Dendritic cell treated with granulocyte-macrophage colony-stimulating factor and Interleukin-4, amounts not matched to agents 40 ng/mL and 50 ng/mL, for 4 days (primary cell): ENCODE measurements at regions not wholly inside any gene's neighbourhood (a gene's known extent, or its start where the extent isn't known, plus 50 kb on each side); places are given as distances from the start of the nearest gene placed in this dataset.
A peak's percentile ranks its signal among the peaks of the same experiment; 100 is the strongest.
"Not testable (repeated sequence)": the region's sequence is repeated elsewhere in the genome, so short reads cannot be mapped to it uniquely, and the experiment has no call there.

Experiments used
- H3K27ac Mint-ChIP-seq: one replicate; pipeline ENCODE4 v1.8.0; 2022; ENCODE audit warnings: mild to moderate bottlenecking, mixed read lengths
- H3K27me3 Mint-ChIP-seq: one replicate; pipeline ENCODE4 v1.8.0; 2022; ENCODE audit warnings: mild to moderate bottlenecking, mixed read lengths
- H3K36me3 Mint-ChIP-seq: one replicate; pipeline ENCODE4 v1.8.0; 2022; ENCODE audit warnings: low read depth, mixed read lengths
- H3K4me1 Mint-ChIP-seq: one replicate; pipeline ENCODE4 v1.8.0; 2022; ENCODE audit warnings: low read depth, mixed read lengths
- H3K4me3 Mint-ChIP-seq: one replicate; pipeline ENCODE4 v1.8.0; 2022; ENCODE audit warnings: mild to moderate bottlenecking, moderate library complexity, mixed read lengths
- H3K9me3 Mint-ChIP-seq: one replicate; pipeline ENCODE4 v1.8.0; 2022; ENCODE audit warnings: mixed read lengths
- intact Hi-C: fragments of 100-400 bp; cut with micrococcal nuclease; formaldehyde crosslinking; loops from one replicate; pipeline ENCODE4 v1.15.0; 2022

DNA sequence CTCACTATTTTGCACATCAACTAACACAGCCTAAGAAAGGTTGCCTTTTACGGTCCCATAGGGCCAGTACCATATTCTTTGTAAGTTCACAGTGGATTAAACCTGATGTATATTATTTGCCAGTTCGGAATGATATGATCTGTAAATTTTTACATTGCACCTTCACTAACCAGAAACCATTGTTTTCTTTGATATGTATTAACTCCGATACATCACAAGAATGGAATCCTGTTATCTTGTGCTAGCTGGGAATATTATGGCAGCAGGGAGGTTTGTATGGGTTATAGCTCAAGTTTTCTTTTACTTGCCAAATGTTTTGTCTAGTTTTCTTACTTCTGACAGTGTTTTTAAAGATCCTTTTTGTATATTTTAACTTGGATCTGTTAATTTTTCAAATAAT, 51.4 kb upstream of the S1PR1 start:
- Mint-ChIP-seq H3K4me1 (peaks cover 40% of the 10 kb centered on the region), H3K36me3 (no peaks in the 10 kb centered on the region), H3K9me3 (peaks cover 9% of the 10 kb centered on the region), H3K4me3 (no peak overlapping the region), H3K27ac (no peak overlapping the region), H3K27me3 (peaks cover 1% of the 10 kb centered on the region)
- intact Hi-C loops = loop anchor here (10.0 kb wide), 1 partner anchor 49 kb away; the partner anchor contains the start of gene S1PR1

DNA sequence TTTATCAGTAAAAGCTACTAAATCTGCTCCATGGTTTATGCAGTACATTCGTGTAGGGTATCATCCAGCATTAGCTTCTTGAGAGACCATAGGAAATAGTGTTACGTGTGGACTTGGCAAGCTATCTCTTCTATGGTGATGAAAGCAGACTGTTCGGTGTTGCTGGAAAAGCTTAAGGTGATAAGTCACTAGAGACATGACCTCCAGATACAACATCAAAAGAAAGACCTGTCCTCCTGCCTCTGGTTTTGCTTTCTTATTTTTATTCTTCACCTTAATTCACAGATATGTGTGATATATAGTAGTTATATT, 53.5 kb upstream of the S1PR1 start:
- Mint-ChIP-seq H3K27ac (peak overlapping the region; percentile 26), H3K36me3 (no peaks in the 10 kb centered on the region), H3K4me3 (no peak overlapping the region), H3K9me3 (peaks cover 9% of the 10 kb centered on the region), H3K4me1 (peaks cover 40% of the 10 kb centered on the region), H3K27me3 (peaks cover 1% of the 10 kb centered on the region)
- intact Hi-C loops = loop anchor here (10.0 kb wide), 1 partner anchor 51 kb away; the partner anchor contains the start of gene S1PR1

DNA sequence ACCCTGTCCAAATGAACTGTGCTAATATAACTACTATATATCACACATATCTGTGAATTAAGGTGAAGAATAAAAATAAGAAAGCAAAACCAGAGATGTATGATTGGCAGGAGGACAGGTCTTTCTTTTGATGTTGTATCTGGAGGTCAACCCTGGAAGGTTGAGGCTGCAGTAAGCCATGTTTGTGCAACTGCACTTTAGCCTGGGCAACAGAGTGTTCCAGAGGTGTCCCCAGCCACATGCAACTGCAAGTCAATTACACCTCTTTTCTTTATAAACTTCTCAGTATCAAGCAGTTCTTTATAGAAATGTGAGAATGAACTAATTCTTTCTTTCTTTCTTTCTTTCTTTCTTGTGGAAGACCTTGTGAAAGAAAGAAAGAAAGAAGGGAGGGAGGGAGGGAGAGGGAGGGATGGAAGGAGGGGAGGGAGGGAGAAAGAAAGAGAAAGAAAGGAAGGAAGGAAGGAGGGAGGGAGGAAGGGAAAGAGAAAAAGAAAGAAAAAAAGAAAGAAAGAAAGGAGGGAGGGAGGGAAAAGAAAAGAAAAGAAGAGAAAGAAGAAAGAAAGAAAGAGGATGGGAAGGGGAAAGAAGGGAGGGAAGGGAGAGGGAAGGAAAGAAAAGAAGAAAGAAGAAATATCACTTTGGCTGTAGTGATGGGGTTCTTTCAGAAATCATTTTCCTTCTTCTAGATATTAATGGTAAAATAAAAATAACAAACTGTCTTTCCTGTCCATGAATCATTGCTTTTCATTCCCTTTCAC, 54.0 kb upstream of the S1PR1 start:
- no peak overlapping the region for H3K4me3 Mint-ChIP-seq
- intact Hi-C loops = loop anchor here (10.0 kb wide), 1 partner anchor 52 kb away; the partner anchor contains the start of gene S1PR1
- H3K9me3 Mint-ChIP-seq = peaks cover 9% of the 10 kb centered on the region
- no peaks in the 10 kb centered on the region for H3K36me3 Mint-ChIP-seq
- peaks cover 39% of the 10 kb centered on the region for H3K4me1 Mint-ChIP-seq
- no peak overlapping the region for H3K27ac Mint-ChIP-seq
- H3K27me3 Mint-ChIP-seq = peaks cover 1% of the 10 kb centered on the region

DNA sequence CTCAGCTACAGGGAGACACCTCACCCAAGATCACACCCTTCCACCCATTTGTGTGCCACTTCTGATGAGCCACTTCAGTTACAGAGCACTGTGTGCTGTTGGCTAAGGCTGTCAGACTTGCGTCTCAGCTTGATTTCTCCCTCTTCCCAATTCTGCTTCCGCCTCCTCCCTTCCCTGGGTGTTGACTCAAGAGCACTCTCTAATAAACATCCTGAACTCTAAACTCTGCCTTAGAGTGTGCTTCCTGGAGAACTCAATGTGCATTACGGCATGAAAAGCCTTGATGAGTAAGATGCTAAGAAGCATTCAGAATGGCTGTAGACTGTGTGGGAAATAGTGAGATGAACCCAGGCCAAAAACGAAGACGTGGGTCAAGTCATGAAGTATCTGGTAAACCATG, 54.9 kb upstream of the S1PR1 start:
- H3K36me3 Mint-ChIP-seq = no peaks in the 10 kb centered on the region
- H3K27ac Mint-ChIP-seq = peak overlapping the region; percentile 52
- H3K27me3 Mint-ChIP-seq = peaks cover 1% of the 10 kb centered on the region
- peaks cover 7% of the 10 kb centered on the region for H3K9me3 Mint-ChIP-seq
- peaks cover 36% of the 10 kb centered on the region for H3K4me1 Mint-ChIP-seq
- H3K4me3 Mint-ChIP-seq = no peak overlapping the region
- intact Hi-C loops = loop anchor here (10.0 kb wide), 1 partner anchor 53 kb away; the partner anchor contains the start of gene S1PR1

DNA sequence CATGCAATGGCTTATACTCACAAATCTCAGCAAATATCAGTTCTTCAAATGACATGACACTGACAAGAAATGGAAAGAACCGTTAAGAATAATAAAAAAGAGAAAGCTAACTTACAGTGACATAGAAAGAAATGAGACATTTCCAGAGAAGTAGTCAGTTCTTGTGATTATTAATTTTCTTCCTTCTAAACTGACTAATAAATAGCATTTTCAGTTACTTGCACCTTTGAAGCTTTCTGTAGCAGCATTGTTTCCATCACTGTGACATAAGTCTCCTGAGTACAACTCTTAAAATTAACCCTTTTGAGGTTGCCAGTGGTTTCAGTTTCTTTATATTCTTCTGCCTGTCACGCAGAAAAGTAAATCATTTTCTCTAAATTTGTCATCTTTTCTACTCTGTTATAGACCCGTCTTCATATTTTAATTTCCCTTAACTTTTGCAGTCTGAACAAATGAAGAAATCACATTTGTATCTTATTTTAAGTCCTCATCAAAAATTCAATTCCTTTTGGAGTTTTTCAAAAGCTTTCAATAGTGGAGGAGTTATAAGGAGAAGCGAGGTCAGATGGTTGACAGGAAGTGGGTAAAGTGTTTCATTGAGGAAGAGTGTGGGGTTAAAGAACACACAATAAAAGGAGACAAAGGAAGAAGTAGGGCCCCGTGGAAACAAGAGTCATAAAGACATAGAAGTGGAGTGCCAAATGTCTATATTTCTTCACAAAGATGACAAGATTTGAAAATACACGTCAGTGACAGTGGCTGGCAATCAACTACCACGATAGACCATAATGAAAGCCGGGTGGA, 57.9 kb upstream of the S1PR1 start:
- Mint-ChIP-seq H3K9me3 (no peaks in the 10 kb centered on the region), H3K27ac (peak overlapping the region; percentile 60), H3K4me3 (no peak overlapping the region), H3K36me3 (no peaks in the 10 kb centered on the region), H3K4me1 (peaks cover 27% of the 10 kb centered on the region), H3K27me3 (peaks cover 1% of the 10 kb centered on the region)
- intact Hi-C loops = no loop called here

DNA sequence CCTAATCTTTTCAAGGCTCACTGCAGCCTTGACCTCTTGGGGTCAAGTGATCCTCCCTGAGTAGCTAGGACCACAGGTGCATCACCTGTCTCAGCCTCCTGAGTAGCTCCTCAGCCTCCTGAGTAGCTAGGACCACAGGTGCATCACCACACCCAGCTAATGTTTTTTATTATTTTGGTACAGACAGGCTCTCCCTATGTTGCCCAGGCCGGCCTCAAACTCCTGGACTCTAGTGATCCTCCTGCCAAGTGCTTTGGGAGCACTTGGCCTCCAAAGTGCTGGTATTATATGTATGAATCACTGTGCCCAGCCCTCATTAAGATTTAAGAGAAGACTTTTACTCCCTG, 58.5 kb upstream of the S1PR1 start:
- H3K36me3 Mint-ChIP-seq = no peaks in the 10 kb centered on the region
- intact Hi-C loops = no loop called here
- H3K27me3 Mint-ChIP-seq = no peaks in the 10 kb centered on the region
- H3K27ac Mint-ChIP-seq = peak overlapping the region; percentile 60
- H3K4me3 Mint-ChIP-seq = no peak overlapping the region
- H3K9me3 Mint-ChIP-seq = no peaks in the 10 kb centered on the region
- peaks cover 31% of the 10 kb centered on the region for H3K4me1 Mint-ChIP-seq

DNA sequence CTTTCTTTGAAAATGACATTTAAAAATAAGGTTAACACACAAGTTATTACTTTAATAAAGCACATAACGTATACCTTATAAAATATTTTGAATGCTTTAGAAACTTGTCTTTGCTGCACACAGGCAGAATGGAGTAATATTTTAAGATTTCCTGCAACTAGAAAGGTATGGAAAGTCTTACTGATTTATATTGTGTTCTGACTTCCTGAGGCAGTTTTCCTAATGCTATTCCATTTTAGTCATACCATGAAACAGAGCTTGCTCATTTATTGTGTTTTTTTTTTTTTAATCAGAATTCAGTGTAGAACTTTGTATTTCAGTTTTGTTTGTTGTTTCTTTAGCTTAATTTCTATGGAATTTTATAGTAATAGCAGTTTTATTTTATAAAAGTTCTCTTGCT, 60.9 kb upstream of the S1PR1 start:
- peaks cover 26% of the 10 kb centered on the region for H3K4me1 Mint-ChIP-seq
- H3K27me3 Mint-ChIP-seq = no peaks in the 10 kb centered on the region
- H3K9me3 Mint-ChIP-seq = no peaks in the 10 kb centered on the region
- H3K4me3 Mint-ChIP-seq = no peak overlapping the region
- intact Hi-C loops = no loop called here
- H3K27ac Mint-ChIP-seq = no peak overlapping the region
- H3K36me3 Mint-ChIP-seq = no peaks in the 10 kb centered on the region

DNA sequence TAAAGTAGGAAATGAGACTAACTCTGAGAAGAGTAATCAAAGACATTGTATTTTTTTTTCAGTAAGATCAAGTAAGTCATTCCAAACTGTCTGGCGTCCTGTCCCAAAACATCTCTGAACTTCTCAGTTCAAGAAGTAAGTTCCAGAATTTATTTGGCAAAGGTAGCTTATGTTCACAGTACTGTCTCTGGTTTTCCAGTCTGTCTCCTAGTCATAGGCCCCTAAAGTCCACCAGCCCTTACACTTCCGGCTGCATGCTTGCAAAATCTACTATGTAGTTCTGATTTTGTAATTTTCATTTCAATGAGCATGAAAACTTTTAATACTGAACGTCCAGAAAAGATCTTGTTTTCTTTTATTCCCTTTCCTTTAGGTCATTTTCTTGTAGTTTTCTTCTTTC, 61.4 kb upstream of the S1PR1 start:
- intact Hi-C loops = no loop called here
- Mint-ChIP-seq H3K27ac (peak overlapping the region; percentile 8), H3K9me3 (no peaks in the 10 kb centered on the region), H3K27me3 (no peaks in the 10 kb centered on the region), H3K4me1 (peaks cover 26% of the 10 kb centered on the region), H3K36me3 (no peaks in the 10 kb centered on the region), H3K4me3 (no peak overlapping the region)

DNA sequence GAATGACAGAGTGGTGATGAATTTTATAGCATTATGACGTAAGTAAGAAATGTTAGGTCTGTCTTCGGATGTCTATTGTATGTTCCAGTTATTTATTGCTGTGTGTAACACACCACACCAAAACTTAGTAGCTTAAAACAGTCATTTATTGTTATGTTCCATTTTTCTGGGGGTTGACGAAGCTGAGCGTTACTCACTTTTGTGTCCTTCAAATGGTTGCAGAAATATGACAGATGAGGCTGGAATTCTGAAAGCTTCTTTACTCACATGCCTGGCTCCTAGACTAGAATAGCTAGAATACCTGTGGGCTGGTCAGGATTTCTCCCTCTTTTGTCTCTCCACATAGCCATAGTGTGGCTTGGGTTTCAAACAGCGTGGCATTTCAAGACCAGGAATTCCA, 62.1 kb upstream of the S1PR1 start:
- Mint-ChIP-seq H3K27me3 (no peaks in the 10 kb centered on the region), H3K9me3 (no peaks in the 10 kb centered on the region), H3K27ac (peak overlapping the region; percentile 8), H3K36me3 (no peaks in the 10 kb centered on the region), H3K4me1 (peaks cover 23% of the 10 kb centered on the region), H3K4me3 (no peak overlapping the region)
- intact Hi-C loops = no loop called here

DNA sequence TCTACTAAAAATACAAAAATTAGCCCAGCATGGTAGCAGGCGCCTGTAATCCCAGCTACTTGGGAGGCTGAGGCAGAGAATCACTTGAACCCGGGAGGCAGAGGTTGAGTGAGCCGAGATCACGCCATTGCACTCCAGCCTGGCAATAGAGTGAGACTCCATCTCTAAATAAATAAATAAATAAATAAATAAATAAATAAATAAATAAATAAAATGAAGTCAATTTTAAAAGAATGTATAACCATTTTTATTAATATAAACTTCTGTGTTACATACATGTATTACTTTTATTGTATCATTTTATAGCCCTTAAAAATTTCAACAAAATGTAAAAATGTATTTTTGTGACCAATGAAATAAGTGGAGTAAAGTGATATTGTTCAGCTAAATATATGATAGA, 62.5 kb upstream of the S1PR1 start:
- intact Hi-C loops, H3K27me3 Mint-ChIP-seq, H3K36me3 Mint-ChIP-seq, H3K4me3 Mint-ChIP-seq, H3K9me3 Mint-ChIP-seq, H3K27ac Mint-ChIP-seq: not testable (repeated sequence)
- H3K4me1 Mint-ChIP-seq = peaks cover 19% of the 10 kb centered on the region

DNA sequence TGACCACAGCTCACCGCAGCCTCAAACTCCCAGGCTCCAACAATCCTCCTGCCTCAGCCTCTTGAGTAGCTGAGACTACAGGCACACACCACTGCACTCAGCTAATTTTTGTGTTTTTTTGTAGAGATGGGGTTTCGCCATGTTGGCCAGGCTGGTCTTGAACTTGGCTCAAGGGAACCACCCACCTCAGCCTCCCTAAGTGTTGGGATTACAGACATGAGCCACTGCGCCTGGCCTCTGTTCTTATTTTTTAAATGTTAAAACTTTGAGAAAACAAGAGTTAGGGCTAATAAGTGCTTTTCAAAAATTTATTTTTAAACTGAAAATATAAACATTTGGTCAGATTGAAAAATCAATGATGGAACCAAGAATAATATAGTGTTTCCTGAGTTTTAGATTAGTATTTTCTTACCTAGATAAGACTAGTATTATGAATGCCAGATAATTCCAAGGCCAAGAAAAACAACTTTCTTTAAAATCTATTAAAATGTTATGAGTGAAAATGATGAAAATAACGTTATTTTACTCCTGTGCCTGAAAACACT, 66.2 kb upstream of the S1PR1 start:
- H3K4me3 Mint-ChIP-seq = no peak overlapping the region
- no peaks in the 10 kb centered on the region for H3K36me3 Mint-ChIP-seq
- intact Hi-C loops = no loop called here
- H3K27ac Mint-ChIP-seq = peak overlapping the region; percentile 35
- no peaks in the 10 kb centered on the region for H3K9me3 Mint-ChIP-seq
- H3K27me3 Mint-ChIP-seq = no peaks in the 10 kb centered on the region
- peaks cover 20% of the 10 kb centered on the region for H3K4me1 Mint-ChIP-seq

DNA sequence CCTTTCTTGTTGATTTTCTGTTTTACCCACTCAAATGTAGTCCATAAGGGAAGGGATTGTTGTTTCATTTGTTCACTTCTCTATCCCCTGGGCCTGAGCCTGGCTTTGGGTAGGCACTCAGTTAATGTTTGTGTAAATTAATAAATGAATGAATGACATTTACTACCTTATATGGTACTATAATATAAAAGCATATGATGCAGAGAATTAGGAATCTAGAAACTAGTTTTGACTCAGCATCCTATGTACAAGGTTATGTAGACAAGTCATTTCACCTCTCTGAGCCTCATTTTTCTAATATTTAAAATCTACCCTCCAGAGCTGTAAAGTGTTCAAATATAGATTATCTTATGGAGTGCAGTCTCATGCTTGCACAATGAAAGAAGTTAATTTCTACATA, 68.9 kb upstream of the S1PR1 start:
- no peaks in the 10 kb centered on the region for H3K36me3 Mint-ChIP-seq
- H3K27me3 Mint-ChIP-seq = no peaks in the 10 kb centered on the region
- peaks cover 18% of the 10 kb centered on the region for H3K4me1 Mint-ChIP-seq
- no peaks in the 10 kb centered on the region for H3K9me3 Mint-ChIP-seq
- no peak overlapping the region for H3K27ac Mint-ChIP-seq
- intact Hi-C loops = no loop called here
- no peak overlapping the region for H3K4me3 Mint-ChIP-seq

DNA sequence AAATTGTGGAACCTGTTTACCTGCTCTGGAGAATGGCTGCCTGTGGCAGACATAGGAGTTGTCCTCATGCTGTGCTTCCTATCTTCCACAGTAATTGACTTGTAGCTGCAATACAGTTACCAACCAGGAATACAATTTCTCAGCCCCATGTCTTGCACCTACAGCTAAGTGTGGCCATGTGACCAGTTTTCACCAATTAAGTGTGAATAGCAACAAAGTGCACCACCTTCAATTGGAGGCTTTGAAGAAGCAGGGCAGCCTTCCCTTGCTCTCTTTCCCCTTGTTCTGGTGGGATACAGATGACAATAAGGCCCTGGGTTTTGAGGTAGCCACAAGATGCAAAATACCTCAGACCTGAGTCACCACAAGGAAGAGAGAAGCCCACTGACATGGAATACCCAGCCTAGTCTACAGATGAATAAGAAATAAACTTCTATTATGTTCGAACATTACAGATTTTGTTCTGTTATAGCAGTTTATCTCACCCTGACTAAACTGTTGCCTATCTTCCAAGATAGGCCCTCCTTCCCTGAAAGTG, 70.2 kb upstream of the S1PR1 start:
- peaks cover 18% of the 10 kb centered on the region for H3K4me1 Mint-ChIP-seq
- H3K36me3 Mint-ChIP-seq = no peaks in the 10 kb centered on the region
- no peak overlapping the region for H3K4me3 Mint-ChIP-seq
- H3K9me3 Mint-ChIP-seq = no peaks in the 10 kb centered on the region
- intact Hi-C loops = no loop called here
- no peak overlapping the region for H3K27ac Mint-ChIP-seq
- H3K27me3 Mint-ChIP-seq = no peaks in the 10 kb centered on the region

DNA sequence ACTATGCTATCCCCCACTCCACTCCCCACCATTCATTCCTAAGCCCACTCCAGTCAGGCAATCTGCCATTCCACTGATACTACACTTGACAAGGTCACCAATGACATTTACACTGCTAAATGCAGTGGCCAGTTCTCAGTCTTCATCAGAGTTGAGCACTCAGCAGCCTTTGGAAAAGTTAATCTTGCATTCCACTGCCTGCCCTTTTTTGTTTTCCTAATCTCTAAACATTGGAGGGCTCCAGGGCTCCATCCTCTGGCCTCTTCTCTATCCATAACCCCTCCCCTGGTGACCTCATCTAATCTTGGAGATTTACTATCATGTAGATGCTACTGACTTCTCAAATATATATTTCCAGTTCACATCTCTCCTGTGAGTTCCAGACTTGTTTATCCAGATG, 70.9 kb upstream of the S1PR1 start:
- intact Hi-C loops = no loop called here
- no peaks in the 10 kb centered on the region for H3K9me3 Mint-ChIP-seq
- no peaks in the 10 kb centered on the region for H3K36me3 Mint-ChIP-seq
- no peak overlapping the region for H3K4me3 Mint-ChIP-seq
- H3K4me1 Mint-ChIP-seq = peaks cover 18% of the 10 kb centered on the region
- H3K27ac Mint-ChIP-seq = no peak overlapping the region
- no peaks in the 10 kb centered on the region for H3K27me3 Mint-ChIP-seq
